ENCODE measurements at regions not wholly inside any gene's neighbourhood (a gene's known extent, or its start where the extent isn't known, plus 50 kb on each side); places are given as distances from the start of the nearest gene placed in this dataset.
"Not testable (repeated sequence)": the region's sequence is repeated elsewhere in the genome, so short reads cannot be mapped to it uniquely, and the experiment has no call there.

GRCh38 chrX:55389376-55389775, 62.6 kb upstream of the MAGEH1 start:
- no peak for TF ChIP-seq CTCF (conservative IDR thresholded peaks at IDR 0.05; ENCODE audit: low read depth, low read length)
- Histone ChIP-seq H2AFZ (ENCODE audit: low read depth) (no peak overlapping the region), H3K4me3 (IDR thresholded peaks at IDR 0.05; ENCODE audit: insufficient read depth, low read depth, low read length) (no peak overlapping the region), H3K79me2 (ENCODE audit: insufficient read depth, low read depth) (no peaks in the 10 kb centered on the region), H3K4me1 (ENCODE audit: low read depth, poor library complexity, severe bottlenecking) (no peaks in the 10 kb centered on the region), H3K36me3 (ENCODE audit: insufficient read depth) (no peaks in the 10 kb centered on the region), H3K27me3 (ENCODE audit: insufficient read depth, low read depth) (no peaks in the 10 kb centered on the region), H3K27ac (no peak overlapping the region), H4K20me1 (ENCODE audit: insufficient read depth) (no peaks in the 10 kb centered on the region), H3K9ac (no peak overlapping the region), H3K4me2 (no peak overlapping the region)

- not testable (repeated sequence) for H2AFZ ChIP-seq (ENCODE audit: low read depth); H3K4me1 ChIP-seq (ENCODE audit: low read depth, poor library complexity, severe bottlenecking); H3K9ac ChIP-seq; H3K27ac ChIP-seq; H3K4me3 ChIP-seq (IDR thresholded peaks at IDR 0.05; ENCODE audit: insufficient read depth, low read depth, low read length); H3K79me2 ChIP-seq (ENCODE audit: insufficient read depth, low read depth); H3K4me2 ChIP-seq; H4K20me1 ChIP-seq (ENCODE audit: insufficient read depth); H3K36me3 ChIP-seq (ENCODE audit: insufficient read depth); H3K27me3 ChIP-seq (ENCODE audit: insufficient read depth, low read depth)
Measured at GRCh38 chrX:55396836-55397235, 55.1 kb upstream of the MAGEH1 start.

Data from KMS-11 (cell line).